ENCODE measurements at regions not wholly inside any gene's neighbourhood (a gene's known extent, or its start where the extent isn't known, plus 50 kb on each side); places are given as distances from the start of the nearest gene placed in this dataset.

DNA sequence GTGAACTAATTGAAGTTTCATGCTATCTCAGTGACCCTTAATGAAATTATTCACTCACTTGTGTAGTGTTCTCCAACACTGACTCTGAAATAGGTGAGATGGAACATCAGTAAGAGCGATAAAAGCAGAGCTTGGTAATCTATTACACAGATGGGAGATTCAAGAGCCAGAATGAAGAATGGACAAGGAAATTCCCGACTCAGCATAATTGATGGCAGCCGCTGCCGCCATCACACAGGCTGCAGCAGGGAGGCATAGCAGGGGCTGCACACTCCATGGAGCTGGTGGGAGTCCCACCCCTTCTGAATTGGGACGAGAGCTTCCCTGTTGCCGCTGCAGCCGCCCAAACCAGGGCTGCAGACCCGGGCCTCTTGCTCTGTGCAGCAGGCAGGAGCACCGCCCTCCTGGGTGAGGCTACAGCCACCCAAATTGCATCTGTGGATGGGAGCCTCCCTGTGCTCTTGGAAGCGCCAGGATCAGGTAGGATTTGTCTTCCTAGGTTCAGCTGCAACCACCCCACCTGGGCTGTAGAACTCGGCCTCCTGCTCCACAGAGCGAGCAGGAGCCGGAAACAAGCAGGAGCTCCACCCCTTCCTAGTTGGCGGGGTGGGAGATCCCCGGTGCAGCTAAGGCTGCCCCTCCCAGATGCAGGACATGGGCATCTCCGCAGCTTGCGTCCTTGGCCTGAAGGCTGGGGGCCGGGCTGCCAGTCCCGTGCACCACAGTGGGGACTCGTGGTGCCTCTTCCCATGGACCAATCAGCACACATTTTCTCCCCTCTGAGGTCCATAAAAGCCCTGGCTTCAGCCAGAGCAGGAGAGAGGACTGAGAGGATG, 535.1 kb upstream of the LUZP2 start:
- H3K27ac ChIP-seq (ENCODE audit: low read depth in 1 of 2, low read length in 1 of 2), result no peak overlapping the region
- TF ChIP-seq CTCF (IDR thresholded peaks at IDR 0.05; ENCODE audit: control extremely low read depth, extremely low read depth), result no peak
- peaks cover 0 to 3% (median 0%) of the 10 kb centered on the region in 5 donors for H3K4me1 ChIP-seq (ENCODE audit: control insufficient read depth in 5 of 5, insufficient read depth in 5 of 5, low read length in 5 of 5)
- H3K27me3 ChIP-seq (ENCODE audit: control insufficient read depth in 3 of 3, insufficient read depth in 3 of 3, low read length in 2 of 3), result no peaks in the 10 kb centered on the region
- H3K4me3 ChIP-seq, result no peak overlapping the region
- H3K9me3 ChIP-seq (ENCODE audit: control insufficient read depth in 4 of 4, insufficient read depth in 3 of 4, low read length in 3 of 4), result peaks cover 0 to 3% (median 0%) of the 10 kb centered on the region in 4 donors
- ATAC-seq (ENCODE audit: insufficient read depth, low FRiP score) (no peak), DNase-seq (no peak)
- 88 to 91% methylated on average over 20 of the region's 20 CpGs for WGBS, 2 donors
- H3K36me3 ChIP-seq (ENCODE audit: control insufficient read depth in 4 of 4, insufficient read depth in 4 of 4, low read length in 4 of 4), result no peaks in the 10 kb centered on the region
- H3K9ac ChIP-seq (ENCODE audit: insufficient read depth in 1 of 2, low read length in 2 of 2), result no peak overlapping the region

GRCh38 chr11:23973244-23973643, 523.6 kb upstream of the LUZP2 start:
- DNase-seq (no peak), ATAC-seq (ENCODE audit: insufficient read depth, low FRiP score) (no peak)
- Histone ChIP-seq H3K27ac (ENCODE audit: low read depth in 1 of 2, low read length in 1 of 2) (no peak overlapping the region), H3K9ac (ENCODE audit: insufficient read depth in 1 of 2, low read length in 2 of 2) (no peak overlapping the region), H3K36me3 (ENCODE audit: control insufficient read depth in 4 of 4, insufficient read depth in 4 of 4, low read length in 4 of 4) (no peaks in the 10 kb centered on the region), H3K9me3 (ENCODE audit: control insufficient read depth in 4 of 4, insufficient read depth in 3 of 4, low read length in 3 of 4) (no peaks in the 10 kb centered on the region), H3K4me1 (ENCODE audit: control insufficient read depth in 5 of 5, insufficient read depth in 5 of 5, low read length in 5 of 5) (no peaks in the 10 kb centered on the region), H3K27me3 (ENCODE audit: control insufficient read depth in 3 of 3, insufficient read depth in 3 of 3, low read length in 2 of 3) (no peaks in the 10 kb centered on the region), H3K4me3 (no peak overlapping the region)
- TF ChIP-seq CTCF (IDR thresholded peaks at IDR 0.05; ENCODE audit: control extremely low read depth, extremely low read depth), result no peak
- WGBS, 2 donors, result 60 to 80% methylated on average over 2 of the region's 2 CpGs

DNA sequence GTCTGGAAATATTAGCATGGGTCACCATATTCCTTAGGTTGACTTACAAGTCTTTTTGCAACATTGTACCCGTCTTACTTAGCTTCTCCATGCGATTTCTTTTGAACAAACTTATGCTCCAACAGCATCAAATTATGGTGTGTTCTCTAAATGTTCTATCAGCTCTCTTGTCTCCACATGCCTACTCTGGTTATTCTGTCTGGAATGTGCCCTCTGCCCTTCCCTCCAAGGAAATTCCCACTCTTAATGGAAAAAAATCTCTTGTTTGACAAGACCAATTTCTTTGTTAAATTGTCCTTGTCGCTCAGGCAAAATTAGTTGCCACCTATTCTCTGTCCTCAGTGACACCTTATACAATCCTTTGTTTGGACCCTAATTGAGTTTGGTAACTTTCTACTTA, 522.8 kb upstream of the LUZP2 start:
- H3K36me3 ChIP-seq (ENCODE audit: control insufficient read depth in 4 of 4, insufficient read depth in 4 of 4, low read length in 4 of 4), result no peaks in the 10 kb centered on the region
- DNase-seq, result no peak
- no peak for TF ChIP-seq CTCF (IDR thresholded peaks at IDR 0.05; ENCODE audit: control extremely low read depth, extremely low read depth)
- H3K4me3 ChIP-seq, result no peak overlapping the region
- WGBS, 2 donors, result 55 to 70% methylated on average over 3 of the region's 3 CpGs
- H3K9me3 ChIP-seq (ENCODE audit: control insufficient read depth in 4 of 4, insufficient read depth in 3 of 4, low read length in 3 of 4), result no peaks in the 10 kb centered on the region
- no peaks in the 10 kb centered on the region for H3K27me3 ChIP-seq (ENCODE audit: control insufficient read depth in 3 of 3, insufficient read depth in 3 of 3, low read length in 2 of 3)
- no peak overlapping the region for H3K27ac ChIP-seq (ENCODE audit: low read depth in 1 of 2, low read length in 1 of 2)
- ATAC-seq (ENCODE audit: insufficient read depth, low FRiP score), result no peak
- H3K4me1 ChIP-seq (ENCODE audit: control insufficient read depth in 5 of 5, insufficient read depth in 5 of 5, low read length in 5 of 5), result no peaks in the 10 kb centered on the region
- no peak overlapping the region for H3K9ac ChIP-seq (ENCODE audit: insufficient read depth in 1 of 2, low read length in 2 of 2)

DNA sequence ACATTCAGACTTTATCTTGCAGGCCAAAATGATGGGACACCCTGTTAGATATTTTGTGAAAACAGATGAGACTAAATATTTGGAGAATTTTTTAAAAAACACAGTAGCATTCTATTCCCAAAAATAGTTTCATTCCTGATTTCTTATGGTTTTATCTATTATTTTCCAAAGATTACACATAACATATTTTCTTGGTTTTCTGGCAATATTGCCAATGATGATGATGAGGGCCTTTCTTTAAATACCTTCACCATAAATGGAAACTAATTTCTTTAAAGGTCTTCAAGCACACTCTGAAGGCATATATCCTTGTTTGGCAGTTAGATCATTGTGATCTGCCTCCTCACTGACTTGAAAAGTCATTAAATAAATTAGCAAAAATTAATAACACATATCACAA, 522.3 kb upstream of the LUZP2 start:
- no peak overlapping the region for H3K4me3 ChIP-seq
- no peak overlapping the region for H3K9ac ChIP-seq (ENCODE audit: insufficient read depth in 1 of 2, low read length in 2 of 2)
- no peak for ATAC-seq (ENCODE audit: insufficient read depth, low FRiP score)
- no peaks in the 10 kb centered on the region for H3K27me3 ChIP-seq (ENCODE audit: control insufficient read depth in 3 of 3, insufficient read depth in 3 of 3, low read length in 2 of 3)
- TF ChIP-seq CTCF (IDR thresholded peaks at IDR 0.05; ENCODE audit: control extremely low read depth, extremely low read depth), result no peak
- no peak overlapping the region for H3K27ac ChIP-seq (ENCODE audit: low read depth in 1 of 2, low read length in 1 of 2)
- no peaks in the 10 kb centered on the region for H3K9me3 ChIP-seq (ENCODE audit: control insufficient read depth in 4 of 4, insufficient read depth in 3 of 4, low read length in 3 of 4)
- H3K36me3 ChIP-seq (ENCODE audit: control insufficient read depth in 4 of 4, insufficient read depth in 4 of 4, low read length in 4 of 4), result no peaks in the 10 kb centered on the region
- DNase-seq, result no peak
- no peaks in the 10 kb centered on the region for H3K4me1 ChIP-seq (ENCODE audit: control insufficient read depth in 5 of 5, insufficient read depth in 5 of 5, low read length in 5 of 5)

Measured in lung (tissue), 11 donors.